ENCODE measurements at regions not wholly inside any gene's neighbourhood (a gene's known extent, or its start where the extent isn't known, plus 50 kb on each side); places are given as distances from the start of the nearest gene placed in this dataset.

DNA sequence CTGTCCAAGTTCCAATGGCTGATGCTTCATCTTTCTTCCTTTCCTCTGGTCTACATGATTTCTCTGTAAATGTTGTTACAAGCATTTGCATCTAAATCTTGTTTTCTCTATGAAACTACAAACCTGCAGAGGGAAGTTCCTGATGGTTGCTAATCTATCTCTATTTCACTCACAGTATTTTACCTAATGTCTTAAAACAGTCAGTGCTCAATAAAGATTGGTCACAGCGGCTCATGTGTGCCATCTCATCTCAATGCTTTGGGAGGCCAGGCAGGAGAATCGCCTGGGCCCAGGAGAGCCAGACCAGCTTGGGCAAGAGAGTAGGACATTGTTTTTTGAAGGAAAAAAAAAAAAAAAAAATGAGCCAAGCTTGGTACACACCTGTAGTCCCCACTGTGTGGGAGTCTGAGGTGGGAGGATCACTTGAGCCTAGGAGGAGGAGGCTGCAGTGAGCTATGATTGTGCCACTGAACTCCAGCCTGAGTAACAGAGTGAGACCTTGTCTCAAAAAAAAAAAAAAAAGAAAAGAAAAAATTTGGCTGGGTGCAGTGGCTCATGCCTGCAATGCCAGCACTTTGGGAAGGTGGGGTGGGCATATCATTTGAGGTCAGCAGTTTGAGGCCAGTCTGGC is 71.3 kb upstream of the ARMC3 start:
- TF ChIP-seq, protein P1, sequence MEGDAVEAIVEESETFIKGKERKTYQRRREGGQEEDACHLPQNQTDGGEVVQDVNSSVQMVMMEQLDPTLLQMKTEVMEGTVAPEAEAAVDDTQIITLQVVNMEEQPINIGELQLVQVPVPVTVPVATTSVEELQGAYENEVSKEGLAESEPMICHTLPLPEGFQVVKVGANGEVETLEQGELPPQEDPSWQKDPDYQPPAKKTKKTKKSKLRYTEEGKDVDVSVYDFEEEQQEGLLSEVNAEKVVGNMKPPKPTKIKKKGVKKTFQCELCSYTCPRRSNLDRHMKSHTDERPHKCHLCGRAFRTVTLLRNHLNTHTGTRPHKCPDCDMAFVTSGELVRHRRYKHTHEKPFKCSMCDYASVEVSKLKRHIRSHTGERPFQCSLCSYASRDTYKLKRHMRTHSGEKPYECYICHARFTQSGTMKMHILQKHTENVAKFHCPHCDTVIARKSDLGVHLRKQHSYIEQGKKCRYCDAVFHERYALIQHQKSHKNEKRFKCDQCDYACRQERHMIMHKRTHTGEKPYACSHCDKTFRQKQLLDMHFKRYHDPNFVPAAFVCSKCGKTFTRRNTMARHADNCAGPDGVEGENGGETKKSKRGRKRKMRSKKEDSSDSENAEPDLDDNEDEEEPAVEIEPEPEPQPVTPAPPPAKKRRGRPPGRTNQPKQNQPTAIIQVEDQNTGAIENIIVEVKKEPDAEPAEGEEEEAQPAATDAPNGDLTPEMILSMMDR (IDR thresholded peaks at IDR 0.05) = no peak
- TF ChIP-seq POLR2A (IDR thresholded peaks at IDR 0.05) = no peak

Data from uterus (tissue), 2 donors.